ENCODE measurements at regions not wholly inside any gene's neighbourhood (a gene's known extent, or its start where the extent isn't known, plus 50 kb on each side); places are given as distances from the start of the nearest gene placed in this dataset.

- TF ChIP-seq CTCF (IDR thresholded peaks at IDR 0.05 in 8 of 11, conservative IDR thresholded peaks at IDR 0.05 in 3 of 11): no peak
- TF ChIP-seq POLR2AphosphoS5 (IDR thresholded peaks at IDR 0.05): no peak
Measured at GRCh38 chr7:125644109-125644508, 714.5 kb upstream of the POT1 start.

Data from spleen (tissue), 7 donors.